Hepatocyte (in vitro differentiated cells): ENCODE measurements at regions not wholly inside any gene's neighbourhood (a gene's known extent, or its start where the extent isn't known, plus 50 kb on each side); places are given as distances from the start of the nearest gene placed in this dataset.

ENCODE experiments used
- CTCF ChIP-seq: fragments of 200-600 bp; sonication (generic); IDR thresholded peaks from 2 replicates; pipeline ENCODE4 v1.5.1; 2016; ENCODE audit warnings: antibody characterized with exemption, mild to moderate bottlenecking; ENCODE audit not compliant: poor library complexity
- EZH2 ChIP-seq: fragments of 200-600 bp; sonication (generic); IDR thresholded peaks from 2 replicates; pipeline ENCODE4 v1.6.1; 2016; ENCODE audit warnings: antibody characterized with exemption, mild to moderate bottlenecking, borderline replicate concordance
- EZH2phosphoT487 ChIP-seq: fragments of 200-600 bp; sonication (generic); IDR thresholded peaks from one replicate; pipeline ENCODE4 v1.6.1; 2018; ENCODE audit warnings: antibody characterized with exemption, mild to moderate bottlenecking, low read depth, moderate library complexity; ENCODE audit not compliant: unreplicated experiment, severe bottlenecking

GRCh38 chrX:39802354-39802753 is 295.4 kb downstream of the BCOR start:
- no peak for TF ChIP-seq CTCF
- TF ChIP-seq EZH2: no peak
- TF ChIP-seq EZH2phosphoT487: no peak
